B cell (primary cell): ENCODE measurements at regions not wholly inside any gene's neighbourhood (a gene's known extent, or its start where the extent isn't known, plus 50 kb on each side); places are given as distances from the start of the nearest gene placed in this dataset.

Experiments
- ATAC-seq: fragments of 200-7000 bp; cut with Tn5 transposase; one replicate; pipeline ENCODE4 v1.10.0; 2021; ENCODE audit warnings: low read depth, mild to moderate bottlenecking, moderate number of reproducible peaks, moderate library complexity
- CTCF ChIA-PET: fragments of 350-600 bp; sonication (Branson Sonifier 250); formaldehyde crosslinking; loops from one replicate; lab custom pipeline; 2021; ENCODE audit warnings: antibody characterized with exemption, inconsistent platforms; lab: Charles Lee
- POLR2A ChIA-PET: fragments of 350-600 bp; sonication (Branson Sonifier 250); formaldehyde crosslinking; loops from one replicate; lab custom pipeline; 2021; ENCODE audit warnings: antibody characterized with exemption; lab: Charles Lee
- DNase-seq: peaks from one replicate; pipeline ENCODE4 v3.0.0; 2013
- H2AFZ ChIP-seq: 2 replicates; pipeline ENCODE4 v1.6.1; 2012; ENCODE audit warnings: mild to moderate bottlenecking, low read depth, low read length; ENCODE audit not compliant: insufficient read depth, poor library complexity, severe bottlenecking
- H3K27ac ChIP-seq, 2 donors: 1 replicate in 1 of 2; 2 replicates in 1 of 2; pipeline ENCODE4 v1.5.1; 2012 to 2013; ENCODE audit warnings: low read length in 2 of 2, mild to moderate bottlenecking in 2 of 2, moderate library complexity in 1 of 2
- H3K27me3 ChIP-seq, 4 experiments: fragments of 200-600 bp in 1 of 4; sonication (generic) in 1 of 4; replicated peaks in 1 of 4; 1 replicate in 2 of 4; 2 replicates in 2 of 4; pipeline versions ENCODE4 v1.6.1 to v1.7.0; 2013 to 2016; ENCODE audit warnings: low read length in 3 of 4, mild to moderate bottlenecking in 2 of 4, mixed read lengths in 1 of 4, moderate library complexity in 1 of 4; ENCODE audit not compliant: insufficient read depth in 4 of 4, control insufficient read depth in 3 of 4; ENCODE audit errors: control extremely low read depth in 1 of 4
- H3K36me3 ChIP-seq, 2 experiments: replicated peaks in 1 of 2; 1 replicate in 1 of 2; 2 replicates in 1 of 2; pipeline versions ENCODE4 v1.6.1 to v1.7.1; 2013; ENCODE audit warnings: low read length in 1 of 2; ENCODE audit not compliant: insufficient read depth in 2 of 2, control insufficient read depth in 1 of 2; ENCODE audit errors: control extremely low read depth in 1 of 2, extremely low read depth in 1 of 2
- H3K4me1 ChIP-seq, 2 donors: fragments of 200-600 bp in 1 of 2; sonication (generic) in 1 of 2; 1 replicate in 1 of 2; 2 replicates in 1 of 2; pipeline versions ENCODE4 v1.5.1 to v1.6.1; 2013 to 2017; ENCODE audit warnings: low read length in 2 of 2; ENCODE audit not compliant: control insufficient read depth in 2 of 2, insufficient read depth in 2 of 2
- H3K4me2 ChIP-seq: replicated peaks from 2 replicates; pipeline ENCODE3; 2012; ENCODE audit warnings: mild to moderate bottlenecking, low read depth, low read length; ENCODE audit not compliant: poor library complexity, severe bottlenecking
- H3K4me3 ChIP-seq, 5 experiments: fragments of 200-600 bp in 1 of 5; sonication (generic) in 1 of 5; 1 replicate in 3 of 5; 2 replicates in 2 of 5; pipeline versions ENCODE4 v1.5.1 to v1.7.0; 2011 to 2016; ENCODE audit warnings: low read length in 4 of 5, mild to moderate bottlenecking in 4 of 5, low read depth in 2 of 5, control low read depth in 1 of 5, moderate library complexity in 1 of 5; ENCODE audit not compliant: insufficient read depth in 1 of 5; ENCODE audit errors: control extremely low read depth in 1 of 5, extremely low read depth in 1 of 5
- H3K79me2 ChIP-seq: fragments of 200-600 bp; sonication (generic); one replicate; pipeline ENCODE4 v1.6.0; 2016; ENCODE audit warnings: low read length; ENCODE audit not compliant: control insufficient read depth, insufficient read depth
- H3K9ac ChIP-seq: fragments of 200-600 bp; sonication (generic); 2 replicates; pipeline ENCODE4 v1.6.1; 2017; ENCODE audit warnings: mild to moderate bottlenecking, low read length, moderate library complexity
- H3K9me3 ChIP-seq, 3 donors: one replicate each; pipeline versions ENCODE4 v1.6.1 to v1.7.1; 2013; ENCODE audit warnings: low read length in 2 of 3; ENCODE audit not compliant: control insufficient read depth in 2 of 3, insufficient read depth in 1 of 3; ENCODE audit errors: control extremely low read depth in 1 of 3
- H4K20me1 ChIP-seq: 2 replicates; pipeline ENCODE4 v1.6.0; 2012; ENCODE audit warnings: mild to moderate bottlenecking, low read length; ENCODE audit not compliant: insufficient read depth, control insufficient read depth, poor library complexity, severe bottlenecking
- H3K27ac Mint-ChIP-seq: one replicate; pipeline ENCODE4 v1.8.0; 2021; ENCODE audit warnings: mixed read lengths
- H3K27me3 Mint-ChIP-seq: one replicate; pipeline ENCODE4 v1.8.0; 2021; ENCODE audit warnings: mixed read lengths
- H3K4me1 Mint-ChIP-seq: one replicate; pipeline ENCODE4 v1.8.0; 2021; ENCODE audit warnings: mixed read lengths
- H3K4me3 Mint-ChIP-seq: one replicate; pipeline ENCODE4 v1.8.0; 2021; ENCODE audit warnings: mixed read lengths
- H3K9me3 Mint-ChIP-seq: one replicate; pipeline ENCODE4 v1.8.0; 2022; ENCODE audit warnings: mixed read lengths; ENCODE audit not compliant: insufficient read depth
- CTCF ChIP-seq: fragments of 200-600 bp; IDR thresholded peaks from one replicate; pipeline ENCODE4 v1.8.0; 2022; ENCODE audit warnings: antibody characterized with exemption, mild to moderate bottlenecking
- EZH2 ChIP-seq: IDR thresholded peaks from 2 replicates; pipeline ENCODE4 v1.6.1; 2012; ENCODE audit warnings: borderline replicate concordance, low read depth, mild to moderate bottlenecking, moderate library complexity, low read length; ENCODE audit not compliant: insufficient read depth, poor library complexity, severe bottlenecking
- WGBS: methylation state at CpG from one replicate; pipeline ENCODE4 v1.1.5; 2013; ENCODE audit warnings: missing lambda C conversion rate; ENCODE audit not compliant: insufficient coverage; 5-methylcytosine and 5-hydroxymethylcytosine counted together
- intact Hi-C: fragments of 100-400 bp; cut with micrococcal nuclease; formaldehyde crosslinking; loops from one replicate; pipeline ENCODE4 v1.10.0; 2022

GRCh38 chr12:13891902-13892301 is 89.5 kb downstream of the GRIN2B start:
- Histone ChIP-seq H3K27ac (no peak overlapping the region), H3K4me1 (no peaks in the 10 kb centered on the region), H4K20me1 (no peaks in the 10 kb centered on the region), H3K36me3 (no peaks in the 10 kb centered on the region), H3K4me2 (no peak overlapping the region), H3K9me3 (no peaks in the 10 kb centered on the region), H3K9ac (no peak overlapping the region), H3K79me2 (no peaks in the 10 kb centered on the region), H2AFZ (no peak overlapping the region), H3K4me3 (no peak overlapping the region), H3K27me3 (peaks cover 0 to 6% (median 1%) of the 10 kb centered on the region in 4 experiments)
- ChIA-PET CTCF (no interaction called here), POLR2A (no interaction called here)
- ATAC-seq (no peak), DNase-seq (no peak)
- H3K27ac Mint-ChIP-seq = no peak overlapping the region
- TF ChIP-seq EZH2 = no peak
- no peak for TF ChIP-seq CTCF
- H3K4me1 Mint-ChIP-seq = no peaks in the 10 kb centered on the region
- no CpG with 5 or more reads among the region's 2 CpGs for WGBS
- no peaks in the 10 kb centered on the region for H3K9me3 Mint-ChIP-seq
- H3K27me3 Mint-ChIP-seq = peaks cover 26% of the 10 kb centered on the region
- H3K4me3 Mint-ChIP-seq = no peak overlapping the region
- intact Hi-C loops = no loop called here

- H3K9ac ChIP-seq = no peak overlapping the region
- Mint-ChIP-seq H3K4me1 (no peaks in the 10 kb centered on the region), H3K27me3 (peaks cover 33% of the 10 kb centered on the region), H3K4me3 (no peak overlapping the region), H3K9me3 (no peaks in the 10 kb centered on the region), H3K27ac (no peak overlapping the region)
- CTCF ChIA-PET = no interaction called here
- no peaks in the 10 kb centered on the region for H4K20me1 ChIP-seq
- H3K4me3 ChIP-seq = no peak overlapping the region
- no peak overlapping the region for H3K4me2 ChIP-seq
- WGBS = no CpG with 5 or more reads among the region's 2 CpGs
- peaks cover 0 to 6% (median 0%) of the 10 kb centered on the region in 4 experiments for H3K27me3 ChIP-seq
- ATAC-seq (no peak), DNase-seq (no peak)
- intact Hi-C loops = no loop called here
- no peak overlapping the region for H2AFZ ChIP-seq
- no peaks in the 10 kb centered on the region for H3K36me3 ChIP-seq
- H3K27ac ChIP-seq = no peak overlapping the region
- no peaks in the 10 kb centered on the region for H3K9me3 ChIP-seq
- H3K79me2 ChIP-seq = no peaks in the 10 kb centered on the region
- TF ChIP-seq CTCF = no peak
- TF ChIP-seq EZH2 = no peak
- no peaks in the 10 kb centered on the region for H3K4me1 ChIP-seq
- POLR2A ChIA-PET = no interaction called here
These were observed 90.5 kb downstream of the GRIN2B start for GRCh38 chr12:13890943-13891342.
